PFSK-1 (cell line): ENCODE measurements at regions not wholly inside any gene's neighbourhood (a gene's known extent, or its start where the extent isn't known, plus 50 kb on each side); places are given as distances from the start of the nearest gene placed in this dataset.

Source experiments
- FOXP2 ChIP-seq: optimal IDR thresholded peaks from 2 replicates; pipeline ENCODE3; 2011; ENCODE audit warnings: borderline replicate concordance, control low read depth, inconsistent platforms; ENCODE audit not compliant: insufficient read depth; ENCODE audit errors: extremely low read length, extremely low read depth
- POLR2AphosphoS5 ChIP-seq: IDR thresholded peaks from 2 replicates; pipeline ENCODE4 v1.6.1; 2012; ENCODE audit warnings: low read depth, mild to moderate bottlenecking, control low read depth, low read length, moderate library complexity
- SIN3A ChIP-seq: IDR thresholded peaks from 2 replicates; pipeline ENCODE4 v1.6.1; 2012; ENCODE audit warnings: mild to moderate bottlenecking, low read length, moderate library complexity, borderline replicate concordance; ENCODE audit not compliant: insufficient read depth
- TAF1 ChIP-seq: IDR thresholded peaks from 2 replicates; pipeline ENCODE4 v1.6.1; 2012; ENCODE audit warnings: low read length, control low read depth, borderline replicate concordance; ENCODE audit not compliant: insufficient read depth
- TF ChIP-seq, protein P1 (sequence below), 2 experiments: IDR thresholded peaks; 2 replicates each; pipeline versions ENCODE4 v1.6.1 to v1.8.0; 2011 to 2012; ENCODE audit warnings: low read depth in 2 of 2, low read length in 2 of 2, control low read depth in 1 of 2, inconsistent platforms in 1 of 2, mild to moderate bottlenecking in 1 of 2, moderate library complexity in 1 of 2; ENCODE audit not compliant: insufficient read depth in 1 of 2

DNA sequence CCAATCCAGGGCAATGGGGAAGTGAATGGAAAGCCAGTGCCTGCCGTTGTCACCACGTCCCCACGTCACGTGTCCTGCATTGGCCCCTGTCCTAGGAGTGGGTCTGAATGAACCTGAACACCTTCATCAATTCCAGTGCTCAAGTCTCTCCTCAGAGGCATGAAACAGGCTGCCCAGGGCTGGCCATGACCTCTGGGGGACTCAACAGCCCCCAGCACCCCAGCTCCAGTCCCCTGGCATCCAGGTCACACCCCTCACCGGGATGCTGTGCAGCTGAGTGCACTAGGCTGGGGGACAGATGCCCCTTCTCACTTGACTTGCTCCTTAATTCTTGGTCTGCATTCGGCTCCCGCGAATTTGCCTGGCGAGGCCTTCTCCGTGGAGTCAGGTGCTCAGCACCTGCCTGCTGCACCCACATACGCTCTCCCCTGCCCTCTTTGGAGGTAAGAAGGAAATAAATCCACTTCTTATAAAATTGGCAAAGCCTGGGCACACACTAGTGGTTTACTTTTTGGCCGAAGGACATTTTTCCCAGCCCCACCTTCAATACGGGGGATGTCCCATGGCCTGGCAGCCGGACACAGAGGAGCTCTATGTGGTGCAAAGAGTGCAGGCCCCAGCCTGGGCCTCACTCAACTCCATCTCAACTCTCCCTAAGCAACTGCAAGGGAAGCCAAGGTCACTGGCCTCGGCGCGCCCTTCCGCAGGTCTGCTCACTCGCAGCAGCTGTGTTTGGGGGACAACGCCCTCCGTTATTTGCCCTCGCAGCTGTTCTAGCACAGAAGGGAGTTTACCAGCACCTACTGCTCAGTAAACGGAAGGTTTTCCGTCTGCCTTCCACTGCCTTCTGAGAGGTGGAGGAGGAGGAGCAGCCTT lies 77.6 kb upstream of the SHH start:
- TF ChIP-seq TAF1: no peak
- TF ChIP-seq, protein P1, sequence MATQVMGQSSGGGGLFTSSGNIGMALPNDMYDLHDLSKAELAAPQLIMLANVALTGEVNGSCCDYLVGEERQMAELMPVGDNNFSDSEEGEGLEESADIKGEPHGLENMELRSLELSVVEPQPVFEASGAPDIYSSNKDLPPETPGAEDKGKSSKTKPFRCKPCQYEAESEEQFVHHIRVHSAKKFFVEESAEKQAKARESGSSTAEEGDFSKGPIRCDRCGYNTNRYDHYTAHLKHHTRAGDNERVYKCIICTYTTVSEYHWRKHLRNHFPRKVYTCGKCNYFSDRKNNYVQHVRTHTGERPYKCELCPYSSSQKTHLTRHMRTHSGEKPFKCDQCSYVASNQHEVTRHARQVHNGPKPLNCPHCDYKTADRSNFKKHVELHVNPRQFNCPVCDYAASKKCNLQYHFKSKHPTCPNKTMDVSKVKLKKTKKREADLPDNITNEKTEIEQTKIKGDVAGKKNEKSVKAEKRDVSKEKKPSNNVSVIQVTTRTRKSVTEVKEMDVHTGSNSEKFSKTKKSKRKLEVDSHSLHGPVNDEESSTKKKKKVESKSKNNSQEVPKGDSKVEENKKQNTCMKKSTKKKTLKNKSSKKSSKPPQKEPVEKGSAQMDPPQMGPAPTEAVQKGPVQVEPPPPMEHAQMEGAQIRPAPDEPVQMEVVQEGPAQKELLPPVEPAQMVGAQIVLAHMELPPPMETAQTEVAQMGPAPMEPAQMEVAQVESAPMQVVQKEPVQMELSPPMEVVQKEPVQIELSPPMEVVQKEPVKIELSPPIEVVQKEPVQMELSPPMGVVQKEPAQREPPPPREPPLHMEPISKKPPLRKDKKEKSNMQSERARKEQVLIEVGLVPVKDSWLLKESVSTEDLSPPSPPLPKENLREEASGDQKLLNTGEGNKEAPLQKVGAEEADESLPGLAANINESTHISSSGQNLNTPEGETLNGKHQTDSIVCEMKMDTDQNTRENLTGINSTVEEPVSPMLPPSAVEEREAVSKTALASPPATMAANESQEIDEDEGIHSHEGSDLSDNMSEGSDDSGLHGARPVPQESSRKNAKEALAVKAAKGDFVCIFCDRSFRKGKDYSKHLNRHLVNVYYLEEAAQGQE (IDR thresholded peaks at IDR 0.05; ENCODE audit: insufficient read depth in 1 of 2, low read depth in 2 of 2, low read length in 2 of 2): no peak
- TF ChIP-seq POLR2AphosphoS5: no peak
- TF ChIP-seq SIN3A: no peak
- no peak for TF ChIP-seq FOXP2
